H7 (cell line): ENCODE measurements at regions not wholly inside any gene's neighbourhood (a gene's known extent, or its start where the extent isn't known, plus 50 kb on each side); places are given as distances from the start of the nearest gene placed in this dataset.

Experiments
- DNase-seq: peaks from one replicate; pipeline ENCODE4 v3.0.0; 2012
- H3K27me3 ChIP-seq: 2 replicates; pipeline ENCODE4 v1.6.0; 2011; ENCODE audit warnings: mild to moderate bottlenecking, low read length; ENCODE audit not compliant: control insufficient read depth, insufficient read depth
- H3K36me3 ChIP-seq: replicated peaks from 2 replicates; pipeline ENCODE4 v1.5.1; 2011; ENCODE audit warnings: low read length; ENCODE audit not compliant: control insufficient read depth, insufficient read depth
- H3K4me3 ChIP-seq: 2 replicates; pipeline ENCODE4 v1.5.1; 2011; ENCODE audit warnings: low read depth, mild to moderate bottlenecking, control low read depth, low read length, moderate library complexity; ENCODE audit not compliant: insufficient read depth

DNA sequence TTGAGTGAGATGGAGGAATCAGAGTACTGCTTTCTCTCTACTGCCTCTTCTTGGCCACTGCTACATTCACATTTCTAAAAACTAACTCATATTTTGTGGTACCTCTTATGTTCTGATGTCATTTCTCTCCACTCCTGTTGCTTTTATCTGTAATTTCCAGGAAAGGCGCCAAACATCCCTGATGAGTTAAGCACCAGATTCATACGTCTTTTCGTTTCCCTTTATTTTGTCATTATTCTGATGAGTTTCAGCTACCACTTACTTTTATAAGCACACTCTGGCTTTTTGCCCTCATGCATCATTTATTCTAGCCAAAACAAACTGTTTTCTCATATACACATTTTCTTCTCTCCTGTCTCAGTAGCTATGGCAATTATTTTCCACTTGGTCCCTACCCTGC, 680.0 kb downstream of the RNF144B start:
- Histone ChIP-seq H3K36me3 (no peaks in the 10 kb centered on the region), H3K4me3 (no peak overlapping the region), H3K27me3 (no peaks in the 10 kb centered on the region)
- no peak for DNase-seq

DNA sequence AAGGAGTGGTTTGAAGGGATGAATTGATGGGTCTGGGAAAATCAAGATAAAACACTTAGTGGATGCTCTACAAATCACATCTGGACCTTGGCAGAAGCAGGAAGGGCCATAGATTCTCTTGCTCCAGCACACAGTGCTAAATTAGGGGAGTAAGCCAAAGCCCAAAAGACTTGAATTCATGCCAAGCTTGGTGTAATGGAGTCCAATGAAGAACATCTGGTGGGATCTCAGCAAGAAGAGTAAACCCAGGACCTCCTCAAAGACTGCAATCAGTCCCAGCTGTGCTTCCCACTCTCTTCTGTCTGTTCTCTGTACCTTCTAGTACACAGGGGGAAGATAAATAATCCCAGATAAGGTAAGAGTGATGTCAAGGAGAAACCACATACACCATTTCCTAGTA, 683.4 kb downstream of the RNF144B start:
- no peak for DNase-seq
- H3K27me3 ChIP-seq: no peaks in the 10 kb centered on the region

DNA sequence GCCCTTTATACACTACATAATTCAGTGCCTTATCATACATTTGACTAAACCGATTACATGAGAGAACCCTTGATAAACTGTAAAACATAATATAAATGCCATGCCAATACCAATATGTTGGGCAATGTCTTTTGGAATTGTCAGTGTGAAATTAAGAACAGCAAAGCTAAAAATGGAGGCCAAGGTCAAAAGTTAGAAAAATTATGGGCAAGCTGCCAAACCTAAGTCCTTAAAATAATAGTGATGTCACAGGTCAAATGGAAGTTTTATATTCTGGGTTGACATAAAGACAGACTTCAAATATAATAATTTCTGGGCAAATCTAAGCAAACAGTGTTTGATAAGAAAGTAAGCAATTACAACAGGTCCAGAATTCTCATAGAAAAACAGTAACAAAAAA, 696.7 kb downstream of the RNF144B start:
- H3K4me3 ChIP-seq: no peak overlapping the region

More for the DNA sequence above, 683.4 kb downstream of the RNF144B start:
- H3K36me3 ChIP-seq: no peaks in the 10 kb centered on the region
- H3K4me3 ChIP-seq: no peak overlapping the region

DNA sequence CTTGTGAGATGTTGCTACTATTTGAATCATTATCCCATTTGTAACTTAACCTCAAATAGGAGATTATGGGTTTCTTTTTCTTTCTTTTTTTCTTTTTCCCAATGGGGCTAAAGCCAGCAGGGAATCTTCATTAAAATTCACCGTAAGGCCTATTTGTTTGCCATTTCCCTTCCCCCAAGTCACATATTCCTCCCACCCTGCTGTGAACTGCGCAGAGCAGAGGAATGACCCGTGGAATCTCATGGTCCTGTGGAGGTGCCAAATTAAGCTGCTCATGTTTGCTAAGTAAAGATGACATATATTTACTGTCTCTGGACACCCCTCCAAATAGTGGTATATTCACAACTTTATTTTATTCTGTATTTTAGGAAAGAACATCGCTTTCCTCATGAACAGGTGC, 699.3 kb downstream of the RNF144B start:
- DNase-seq: peak; percentile 6
- no peak overlapping the region for H3K4me3 ChIP-seq

More for the DNA sequence above, 696.7 kb downstream of the RNF144B start:
- DNase-seq: no peak
- no peaks in the 10 kb centered on the region for H3K27me3 ChIP-seq
- H3K36me3 ChIP-seq: no peaks in the 10 kb centered on the region

DNA sequence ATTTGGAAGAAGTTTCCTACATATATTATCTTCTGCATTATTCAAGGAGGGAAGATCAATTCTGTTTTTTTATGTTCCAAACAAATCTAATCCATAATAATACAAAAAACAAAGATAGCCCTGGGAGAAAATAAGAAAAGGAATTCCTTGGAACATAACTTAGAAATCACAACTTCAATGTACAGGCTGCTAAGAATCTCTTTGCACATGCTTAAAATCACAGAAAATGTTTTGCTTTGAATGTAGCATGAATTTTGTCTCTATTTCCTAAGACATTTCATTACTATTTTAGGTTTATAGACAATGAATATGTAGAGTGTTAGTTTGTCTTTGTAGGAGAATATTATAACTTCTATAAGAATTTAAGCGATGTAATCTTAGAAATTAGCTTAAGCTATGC, 700.1 kb downstream of the RNF144B start:
- DNase-seq: no peak
- Histone ChIP-seq H3K36me3 (no peaks in the 10 kb centered on the region), H3K27me3 (no peaks in the 10 kb centered on the region), H3K4me3 (no peak overlapping the region)

More for the DNA sequence above, 699.3 kb downstream of the RNF144B start:
- no peaks in the 10 kb centered on the region for H3K36me3 ChIP-seq
- H3K27me3 ChIP-seq: no peaks in the 10 kb centered on the region

DNA sequence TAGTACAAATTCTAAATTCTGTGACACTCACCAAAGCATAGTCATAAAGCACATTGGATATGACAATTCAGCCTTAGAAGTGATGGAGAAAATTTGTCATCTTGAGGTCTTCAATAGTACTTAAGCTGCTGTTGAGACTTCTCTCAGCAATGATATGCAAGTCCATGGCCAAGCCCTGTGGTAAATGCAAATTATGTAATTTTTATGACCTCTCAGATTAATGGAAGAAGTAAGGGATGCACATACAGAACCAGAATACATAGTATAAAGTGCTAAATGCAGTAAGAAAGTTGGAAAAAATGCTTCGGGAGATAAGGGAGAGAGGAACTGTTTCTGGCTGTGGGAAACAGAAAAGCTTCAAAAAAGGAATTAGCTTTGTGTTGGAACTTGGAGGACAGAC, 700.7 kb downstream of the RNF144B start:
- Histone ChIP-seq H3K36me3 (no peaks in the 10 kb centered on the region), H3K27me3 (no peaks in the 10 kb centered on the region), H3K4me3 (no peak overlapping the region)
- DNase-seq: no peak

DNA sequence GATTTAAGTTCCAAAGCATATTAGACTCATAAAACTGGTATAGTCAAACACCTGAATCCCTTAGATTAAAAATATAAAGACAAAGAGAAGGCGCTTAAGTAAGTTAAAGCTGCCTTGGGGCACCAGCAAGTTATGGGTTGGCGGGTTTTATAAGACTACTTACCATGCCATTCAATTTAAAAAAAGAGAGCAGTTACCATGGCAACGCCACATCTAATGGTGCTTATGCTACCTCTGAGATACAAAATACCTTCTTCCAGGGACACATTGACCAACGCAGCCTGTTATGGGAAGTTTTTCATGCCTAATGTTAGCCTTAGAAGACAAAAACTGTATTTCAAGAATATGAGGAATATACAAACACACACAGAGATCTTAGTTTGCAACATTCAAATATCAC, 713.6 kb downstream of the RNF144B start:
- Histone ChIP-seq H3K36me3 (no peaks in the 10 kb centered on the region), H3K4me3 (no peak overlapping the region), H3K27me3 (no peaks in the 10 kb centered on the region)
- no peak for DNase-seq

DNA sequence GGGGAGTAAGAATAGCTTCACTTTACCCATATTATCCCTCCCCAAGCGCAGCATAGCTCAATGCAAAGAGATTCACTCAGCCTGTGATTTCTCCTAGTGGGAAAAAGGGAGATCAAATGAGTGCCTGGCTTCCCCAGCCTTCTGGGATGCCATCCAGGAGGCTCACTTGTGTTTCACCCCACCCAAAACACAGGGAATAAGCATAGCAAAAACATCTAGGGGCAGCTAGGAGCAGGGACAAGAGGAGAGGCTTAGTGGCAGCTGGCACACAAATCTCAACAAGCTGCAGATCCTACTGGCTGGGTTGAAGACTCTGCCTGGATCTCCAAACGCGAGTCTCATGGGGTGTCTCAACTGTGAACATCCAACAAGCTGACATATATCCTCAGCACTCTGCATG, 715.8 kb downstream of the RNF144B start:
- H3K36me3 ChIP-seq: no peaks in the 10 kb centered on the region
- DNase-seq: no peak

DNA sequence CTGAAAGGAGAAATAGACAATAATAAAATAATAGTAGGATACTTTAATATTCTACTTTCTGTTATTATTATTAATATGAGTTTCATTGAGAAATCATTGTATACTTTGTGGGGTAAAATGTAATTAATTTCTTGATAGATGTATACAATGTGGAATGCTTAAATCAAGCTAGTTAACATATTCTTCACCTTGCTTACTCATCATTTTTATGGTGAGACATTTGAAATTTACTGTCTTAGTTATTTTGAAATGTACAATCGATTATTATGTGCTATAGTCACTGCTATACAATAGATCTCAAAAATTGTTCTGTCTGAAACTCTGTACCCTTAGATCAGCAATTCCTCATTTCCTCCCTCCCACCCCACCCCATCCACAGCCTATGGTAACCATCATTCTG, 720.3 kb downstream of the RNF144B start:
- Histone ChIP-seq H3K4me3 (no peak overlapping the region), H3K27me3 (no peaks in the 10 kb centered on the region), H3K36me3 (no peaks in the 10 kb centered on the region)
- no peak for DNase-seq

More for the DNA sequence above, 715.8 kb downstream of the RNF144B start:
- no peak overlapping the region for H3K4me3 ChIP-seq
- H3K27me3 ChIP-seq: no peaks in the 10 kb centered on the region

DNA sequence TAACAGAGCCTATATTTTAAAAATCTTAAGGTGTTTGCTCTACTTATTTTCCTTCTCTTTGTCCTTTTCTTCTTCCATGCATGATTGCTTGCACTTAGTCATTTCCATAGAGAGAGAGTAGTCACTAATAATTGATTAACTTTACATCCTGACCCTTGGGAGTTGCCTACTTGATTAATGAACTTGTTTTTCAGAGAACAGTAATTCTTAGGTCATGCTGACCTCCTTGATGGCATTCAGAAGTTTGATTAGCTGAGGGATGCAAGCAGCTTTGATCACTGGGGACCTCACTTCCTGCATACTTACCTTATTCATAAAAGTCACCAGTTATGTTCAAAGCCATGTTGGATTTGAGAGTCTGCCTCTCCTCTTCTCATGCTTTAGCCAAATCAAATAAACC, 715.6 kb upstream of the ID4 start:
- Histone ChIP-seq H3K36me3 (no peaks in the 10 kb centered on the region), H3K4me3 (no peak overlapping the region), H3K27me3 (no peaks in the 10 kb centered on the region)
- no peak for DNase-seq

DNA sequence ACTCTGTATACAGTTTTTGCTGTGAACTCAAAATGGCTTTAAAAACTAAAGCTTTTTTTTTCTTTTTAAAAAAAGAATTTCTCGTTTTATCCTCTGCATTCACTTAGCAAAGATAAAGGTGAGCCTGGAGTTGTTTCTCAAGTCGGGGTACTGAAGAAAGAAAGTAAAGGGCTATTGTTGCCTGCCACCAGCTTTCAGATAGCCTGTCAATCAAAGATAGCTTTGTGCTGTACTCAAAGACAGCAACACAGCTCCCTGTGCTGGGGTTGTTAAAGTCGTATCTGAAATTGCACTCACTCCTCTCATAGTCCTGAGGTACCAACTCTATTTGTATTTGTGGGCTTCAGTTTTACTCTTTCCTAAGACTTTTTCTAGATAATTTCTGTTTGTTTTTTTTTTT, 710.1 kb upstream of the ID4 start:
- no peaks in the 10 kb centered on the region for H3K27me3 ChIP-seq
- no peak overlapping the region for H3K4me3 ChIP-seq
- no peaks in the 10 kb centered on the region for H3K36me3 ChIP-seq
- DNase-seq: no peak

DNA sequence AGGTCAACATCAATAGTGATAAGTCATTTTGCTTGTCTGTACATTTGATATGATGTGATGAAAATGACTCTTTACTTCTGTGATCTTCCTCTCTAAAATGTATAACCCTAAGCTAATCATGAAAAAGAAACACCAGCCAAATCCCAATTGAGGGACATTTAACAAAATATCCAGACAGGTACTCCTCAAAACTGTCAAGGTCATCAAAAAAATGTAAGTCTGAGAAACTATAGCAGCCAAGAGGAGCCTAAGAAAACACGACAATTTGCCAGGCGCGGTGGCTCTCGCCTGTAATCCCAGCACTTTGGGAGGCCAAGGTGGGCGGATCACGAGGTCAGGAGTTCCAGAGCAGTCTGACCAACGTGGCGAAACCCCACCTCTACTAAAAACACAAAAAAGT, 708.5 kb upstream of the ID4 start:
- DNase-seq: no peak
- no peak overlapping the region for H3K4me3 ChIP-seq
- no peaks in the 10 kb centered on the region for H3K36me3 ChIP-seq
- no peaks in the 10 kb centered on the region for H3K27me3 ChIP-seq

DNA sequence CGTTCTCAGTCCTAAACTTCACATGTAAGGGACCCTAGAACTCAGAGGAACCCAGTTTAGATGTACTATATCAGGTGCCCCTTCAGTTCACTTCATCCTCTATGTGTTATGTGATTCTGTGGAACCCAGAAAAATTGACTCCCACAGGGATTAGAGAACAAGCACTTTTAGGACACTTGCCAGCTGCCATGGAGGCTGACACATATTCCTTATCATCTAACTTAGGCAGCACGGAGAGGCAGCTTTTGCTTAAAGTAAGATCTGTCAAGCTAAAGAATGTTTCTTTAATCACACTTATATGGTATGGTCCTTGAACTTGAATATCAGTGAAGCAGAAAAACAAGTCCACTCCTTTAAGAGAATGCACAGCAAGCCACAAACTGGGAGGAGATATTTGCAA, 701.5 kb upstream of the ID4 start:
- no peaks in the 10 kb centered on the region for H3K36me3 ChIP-seq
- no peak overlapping the region for H3K4me3 ChIP-seq
- no peaks in the 10 kb centered on the region for H3K27me3 ChIP-seq
- DNase-seq: no peak

DNA sequence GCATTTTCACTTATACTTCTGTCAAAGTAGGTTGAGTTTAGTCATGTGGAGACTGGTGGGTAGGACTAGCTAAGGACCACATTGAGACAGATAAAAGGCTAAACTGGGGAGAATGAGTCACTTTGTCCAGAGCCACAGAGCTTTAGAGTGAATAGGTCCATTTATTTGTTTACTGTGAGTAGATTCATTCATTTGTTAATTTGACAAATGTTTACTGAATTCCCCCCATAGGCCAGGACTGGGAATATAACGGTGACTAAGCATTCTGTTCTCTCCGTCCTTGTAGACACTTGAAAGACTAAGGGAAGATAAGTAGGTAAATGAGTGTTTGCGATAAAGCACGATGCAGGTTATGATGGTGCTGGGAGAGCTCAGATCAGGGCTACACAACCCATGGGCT, 699.7 kb upstream of the ID4 start:
- H3K27me3 ChIP-seq: no peaks in the 10 kb centered on the region
- no peak overlapping the region for H3K4me3 ChIP-seq
- DNase-seq: no peak
- H3K36me3 ChIP-seq: no peaks in the 10 kb centered on the region

DNA sequence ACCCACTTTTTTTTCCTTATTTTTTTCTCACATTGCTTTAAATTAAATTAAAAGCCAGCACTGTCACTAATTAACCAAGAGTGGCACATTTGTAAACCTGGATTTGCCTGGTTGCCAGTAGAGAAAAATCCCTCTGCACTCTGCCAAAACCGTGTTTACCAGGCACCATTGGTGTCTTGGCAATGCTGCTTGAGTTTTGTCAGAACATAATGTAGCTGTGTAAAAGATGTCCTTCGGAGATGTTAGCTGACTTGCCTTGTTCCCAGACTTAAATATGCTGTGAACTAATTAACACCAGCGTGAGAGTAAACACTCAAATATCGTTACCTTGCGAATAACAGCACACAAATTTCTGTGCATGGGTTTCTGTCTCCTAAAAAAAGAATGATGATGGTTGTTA, 694.9 kb upstream of the ID4 start:
- Histone ChIP-seq H3K4me3 (no peak overlapping the region), H3K36me3 (no peaks in the 10 kb centered on the region), H3K27me3 (no peaks in the 10 kb centered on the region)
- DNase-seq: no peak

DNA sequence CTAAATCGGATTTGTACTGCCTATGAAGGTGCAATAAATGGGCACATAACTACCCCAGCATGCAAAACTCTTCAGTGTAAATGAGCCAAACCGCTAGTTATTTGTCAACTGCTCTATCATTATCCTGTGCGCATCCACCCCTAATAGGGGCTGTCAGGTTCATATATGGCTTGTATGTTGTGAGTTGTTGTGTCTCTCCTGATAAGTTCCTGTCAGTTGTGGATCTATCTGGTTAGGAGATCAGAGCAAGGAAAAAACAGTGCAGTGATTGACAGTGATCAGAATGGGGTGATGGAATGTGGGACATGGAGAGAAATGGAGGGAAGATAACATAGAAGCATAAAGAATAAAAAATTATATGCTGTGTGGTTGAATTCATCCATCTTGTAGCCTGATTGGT, 686.9 kb upstream of the ID4 start:
- no peaks in the 10 kb centered on the region for H3K27me3 ChIP-seq
- no peak for DNase-seq
- H3K36me3 ChIP-seq: no peaks in the 10 kb centered on the region
- no peak overlapping the region for H3K4me3 ChIP-seq
